ENCODE measurements at regions not wholly inside any gene's neighbourhood (a gene's known extent, or its start where the extent isn't known, plus 50 kb on each side); places are given as distances from the start of the nearest gene placed in this dataset.

GRCh38 chr7:86592185-86592584 lies 51.5 kb upstream of the GRM3 start:
- DNase-seq, result no peak
- Mint-ChIP-seq H3K27me3 (ENCODE audit: low read depth in 3 of 3) (no peaks in the 10 kb centered on the region), H3K9me3 (peaks cover 2 to 26% (median 16%) of the 10 kb centered on the region in 6 donors), H3K36me3 (no peaks in the 10 kb centered on the region), H3K4me1 (no peaks in the 10 kb centered on the region), H3K27ac (no peak overlapping the region), H3K4me3 (no peak overlapping the region)

- H3K27me3 Mint-ChIP-seq (ENCODE audit: low read depth in 3 of 3), result no peaks in the 10 kb centered on the region
- H3K9me3 Mint-ChIP-seq, result peaks cover 0 to 46% (median 16%) of the 10 kb centered on the region in 6 donors
- H3K36me3 Mint-ChIP-seq, result no peaks in the 10 kb centered on the region
- H3K27ac Mint-ChIP-seq, result no peak overlapping the region
- H3K4me1 Mint-ChIP-seq, result no peaks in the 10 kb centered on the region
- no peak for DNase-seq
- no peak overlapping the region for H3K4me3 Mint-ChIP-seq
Observed at GRCh38 chr7:86574006-86574405, 69.7 kb upstream of the GRM3 start.

DNA sequence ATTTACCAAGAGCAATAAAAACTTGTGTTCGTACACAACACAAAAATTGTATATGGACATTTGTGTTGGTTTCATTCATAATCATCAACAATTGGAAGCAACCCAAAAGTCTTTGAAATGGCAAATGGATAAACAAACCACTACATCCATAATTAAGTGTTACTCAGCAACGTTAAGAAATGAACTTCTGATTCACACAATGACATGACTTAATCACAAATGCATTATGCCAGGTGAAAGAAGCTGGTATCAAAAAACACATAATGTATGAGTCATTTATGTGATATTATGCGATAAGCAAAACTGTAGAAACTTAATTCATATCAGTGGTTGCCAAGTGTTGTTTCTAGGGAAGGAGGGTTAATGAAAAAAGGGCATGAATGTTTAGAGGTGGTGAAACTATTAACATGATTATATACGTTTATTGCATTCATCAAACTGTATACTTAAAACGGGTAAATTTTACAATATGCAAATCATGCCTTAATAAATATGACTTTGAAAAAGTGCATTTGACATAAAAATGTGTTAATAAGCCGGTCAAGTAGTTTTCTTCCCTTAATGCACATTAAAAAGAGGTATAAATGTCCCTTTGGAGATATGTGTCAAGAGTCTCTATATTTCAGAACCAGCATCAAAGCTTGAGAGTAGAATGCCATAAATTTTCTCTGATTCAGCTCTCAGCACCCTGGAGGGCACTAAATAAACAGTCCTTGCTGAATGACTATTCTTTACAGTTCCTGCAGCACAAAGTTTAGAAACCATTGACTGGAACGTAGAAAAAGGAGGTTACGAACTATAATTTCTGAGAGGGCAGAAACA lies 84.8 kb upstream of the GRM3 start:
- no peak overlapping the region for H3K4me3 Mint-ChIP-seq
- no peak overlapping the region for H3K27ac Mint-ChIP-seq
- peaks cover 0 to 33% (median 9%) of the 10 kb centered on the region in 6 donors for H3K9me3 Mint-ChIP-seq
- no peaks in the 10 kb centered on the region for H3K27me3 Mint-ChIP-seq (ENCODE audit: low read depth in 3 of 3)
- no peaks in the 10 kb centered on the region for H3K36me3 Mint-ChIP-seq
- no peaks in the 10 kb centered on the region for H3K4me1 Mint-ChIP-seq
- DNase-seq, result no peak

DNA sequence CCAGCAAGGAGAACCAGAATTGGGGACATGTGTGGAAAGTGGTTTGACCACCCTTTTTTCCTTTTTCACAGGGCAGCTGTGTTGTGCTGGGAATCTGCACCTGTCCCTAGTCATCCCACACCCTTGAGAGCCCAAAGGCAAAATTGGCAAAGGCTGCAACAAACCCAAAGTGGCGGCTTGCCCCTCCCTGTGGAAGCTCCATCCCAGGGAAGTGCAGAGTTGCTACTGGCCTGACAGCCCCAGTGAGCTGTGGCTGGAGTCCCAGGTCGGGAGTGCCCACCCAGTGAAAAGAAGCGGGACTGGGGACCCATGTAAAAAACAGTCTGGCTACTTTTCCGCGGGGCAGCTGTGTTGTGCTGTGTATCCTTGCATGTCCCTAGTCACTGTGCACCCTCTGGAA lies 109.1 kb upstream of the GRM3 start:
- no peaks in the 10 kb centered on the region for H3K36me3 Mint-ChIP-seq
- no peak overlapping the region for H3K27ac Mint-ChIP-seq
- no peaks in the 10 kb centered on the region for H3K27me3 Mint-ChIP-seq (ENCODE audit: low read depth in 3 of 3)
- H3K4me1 Mint-ChIP-seq, result no peaks in the 10 kb centered on the region
- H3K9me3 Mint-ChIP-seq, result peaks cover 2 to 46% (median 18%) of the 10 kb centered on the region in 6 donors
- no peak overlapping the region for H3K4me3 Mint-ChIP-seq
- DNase-seq, result no peak

- no peak overlapping the region for H3K27ac Mint-ChIP-seq
- H3K4me1 Mint-ChIP-seq, result no peaks in the 10 kb centered on the region
- no peaks in the 10 kb centered on the region for H3K36me3 Mint-ChIP-seq
- peaks cover 0 to 30% (median 1%) of the 10 kb centered on the region in 6 donors for H3K9me3 Mint-ChIP-seq
- no peak for DNase-seq
- no peaks in the 10 kb centered on the region for H3K27me3 Mint-ChIP-seq (ENCODE audit: low read depth in 3 of 3)
- no peak overlapping the region for H3K4me3 Mint-ChIP-seq
Observed at GRCh38 chr7:86504229-86504628, 139.5 kb upstream of the GRM3 start.

DNA sequence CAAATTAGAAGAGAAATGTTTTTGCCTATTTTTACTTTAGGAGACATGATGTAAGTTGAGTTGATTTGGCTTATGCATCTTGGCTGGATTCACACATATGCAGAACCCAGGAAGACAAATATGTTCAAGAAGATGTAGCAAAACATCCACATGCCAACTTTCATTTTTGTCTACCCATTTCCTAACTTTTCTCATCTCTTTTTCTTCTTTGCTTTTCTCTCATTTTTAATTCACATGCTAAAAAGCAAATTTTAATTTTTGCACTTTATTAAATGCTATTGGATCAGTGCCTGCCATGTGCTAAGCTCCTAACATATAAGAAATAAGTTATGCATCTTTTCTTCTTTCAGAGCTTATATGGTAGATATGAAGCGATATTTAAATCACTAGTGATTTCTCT lies 143.7 kb upstream of the GRM3 start:
- Mint-ChIP-seq H3K4me3 (no peak overlapping the region), H3K9me3 (peaks cover 0 to 28% (median 12%) of the 10 kb centered on the region in 6 donors), H3K27me3 (ENCODE audit: low read depth in 3 of 3) (peaks cover 0 to 1% (median 0%) of the 10 kb centered on the region in 3 donors), H3K27ac (no peak overlapping the region), H3K4me1 (no peaks in the 10 kb centered on the region), H3K36me3 (no peaks in the 10 kb centered on the region)
- no peak for DNase-seq

DNA sequence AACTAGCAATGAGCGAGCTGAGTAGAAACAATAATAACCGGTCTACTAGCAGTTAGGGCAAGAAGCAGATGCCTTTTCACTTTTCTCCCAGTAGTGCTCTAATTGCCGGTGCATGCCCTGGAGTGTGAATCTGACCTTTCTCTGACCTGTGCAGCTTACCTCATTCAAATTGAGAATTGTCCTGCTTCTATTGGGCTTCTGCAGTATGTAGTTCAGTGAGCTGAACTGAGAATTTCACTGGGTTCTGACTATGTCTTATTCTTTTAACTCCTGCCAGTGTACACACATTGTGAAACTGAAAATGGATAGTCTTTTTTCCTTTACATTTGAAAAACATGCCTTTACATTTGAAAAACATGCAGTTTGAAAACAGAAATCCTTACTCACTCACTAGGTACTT lies 157.9 kb upstream of the GRM3 start:
- peaks cover 0 to 17% (median 7%) of the 10 kb centered on the region in 6 donors for H3K9me3 Mint-ChIP-seq
- no peak for DNase-seq
- no peaks in the 10 kb centered on the region for H3K4me1 Mint-ChIP-seq
- H3K4me3 Mint-ChIP-seq, result no peak overlapping the region
- no peaks in the 10 kb centered on the region for H3K36me3 Mint-ChIP-seq
- H3K27ac Mint-ChIP-seq, result no peak overlapping the region
- no peaks in the 10 kb centered on the region for H3K27me3 Mint-ChIP-seq (ENCODE audit: low read depth in 3 of 3)

GRCh38 chr7:86479144-86479543 lies 164.6 kb upstream of the GRM3 start:
- no peaks in the 10 kb centered on the region for H3K4me1 Mint-ChIP-seq
- H3K9me3 Mint-ChIP-seq, result peaks cover 0 to 39% (median 11%) of the 10 kb centered on the region in 6 donors
- no peak overlapping the region for H3K27ac Mint-ChIP-seq
- H3K4me3 Mint-ChIP-seq, result no peak overlapping the region
- no peak for DNase-seq
- no peaks in the 10 kb centered on the region for H3K36me3 Mint-ChIP-seq
- no peaks in the 10 kb centered on the region for H3K27me3 Mint-ChIP-seq (ENCODE audit: low read depth in 3 of 3)

GRCh38 chr7:86477343-86477935 lies 166.3 kb upstream of the GRM3 start:
- H3K36me3 Mint-ChIP-seq, result no peaks in the 10 kb centered on the region

DNA sequence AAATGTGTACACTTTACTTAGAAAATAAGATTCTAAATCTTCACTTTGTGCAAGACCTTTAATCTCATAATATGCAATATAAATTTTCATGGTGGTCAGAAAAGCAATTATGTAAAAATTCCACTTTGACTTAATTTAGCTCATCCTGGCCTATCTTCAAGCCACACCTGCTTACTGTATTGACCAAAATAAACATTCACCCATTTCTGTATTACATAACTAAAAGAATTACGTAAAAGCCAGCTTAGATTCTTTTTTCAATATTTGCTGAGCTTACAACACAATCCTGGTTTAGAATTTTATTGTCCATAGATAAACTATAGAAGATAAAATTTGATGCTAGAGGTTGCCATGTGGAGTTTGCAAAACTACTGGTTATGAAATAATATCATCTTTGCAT lies 172.9 kb upstream of the GRM3 start:
- H3K36me3 Mint-ChIP-seq, result no peaks in the 10 kb centered on the region
- no peak overlapping the region for H3K4me3 Mint-ChIP-seq
- peaks cover 0 to 13% (median 4%) of the 10 kb centered on the region in 6 donors for H3K9me3 Mint-ChIP-seq
- no peak overlapping the region for H3K27ac Mint-ChIP-seq
- DNase-seq, result no peak
- no peaks in the 10 kb centered on the region for H3K4me1 Mint-ChIP-seq
- H3K27me3 Mint-ChIP-seq (ENCODE audit: low read depth in 3 of 3), result peaks cover 0 to 4% (median 0%) of the 10 kb centered on the region in 3 donors

More at GRCh38 chr7:86477343-86477935, 166.3 kb upstream of the GRM3 start:
- no peak for DNase-seq
- H3K27ac Mint-ChIP-seq, result no peak overlapping the region
- H3K4me3 Mint-ChIP-seq, result no peak overlapping the region
- H3K4me1 Mint-ChIP-seq, result no peaks in the 10 kb centered on the region
- peaks cover 2 to 40% (median 12%) of the 10 kb centered on the region in 6 donors for H3K9me3 Mint-ChIP-seq
- H3K27me3 Mint-ChIP-seq (ENCODE audit: low read depth in 3 of 3), result no peaks in the 10 kb centered on the region

DNA sequence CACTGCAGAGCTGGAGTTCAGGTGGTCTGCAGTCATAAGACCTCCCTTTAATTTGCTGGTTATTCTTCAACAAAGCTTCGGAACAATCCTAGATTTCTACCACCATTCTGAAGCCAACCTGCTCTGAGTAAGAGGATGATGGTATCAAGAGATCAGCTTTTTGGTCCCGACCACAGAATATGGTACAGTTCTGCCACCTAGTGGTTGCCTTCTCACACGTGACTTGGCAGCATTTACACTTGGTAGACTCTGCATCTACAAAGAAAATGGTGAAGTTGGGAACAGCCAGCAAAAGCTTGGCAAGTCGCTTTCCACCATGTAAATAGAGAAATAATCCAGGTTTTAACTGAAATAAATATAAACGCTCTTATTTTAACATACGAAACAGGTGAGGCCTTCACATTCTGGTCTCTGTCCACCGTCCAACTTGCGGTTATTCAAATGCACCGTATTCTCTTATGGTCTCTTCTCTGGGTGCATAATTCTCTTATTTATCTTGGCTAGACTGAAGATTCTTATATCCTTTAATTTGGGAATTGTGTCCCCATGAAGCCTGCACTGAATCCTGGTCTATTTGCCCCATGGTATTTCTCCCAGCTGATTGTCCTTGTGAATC lies 173.9 kb upstream of the GRM3 start:
- H3K36me3 Mint-ChIP-seq, result no peaks in the 10 kb centered on the region
- H3K27me3 Mint-ChIP-seq (ENCODE audit: low read depth in 3 of 3), result peaks cover 0 to 4% (median 0%) of the 10 kb centered on the region in 3 donors
- H3K4me1 Mint-ChIP-seq, result no peaks in the 10 kb centered on the region
- no peak overlapping the region for H3K27ac Mint-ChIP-seq
- H3K4me3 Mint-ChIP-seq, result no peak overlapping the region
- DNase-seq, result peak in 1 of 3 donors; percentile 1
- H3K9me3 Mint-ChIP-seq, result peaks cover 0 to 15% (median 5%) of the 10 kb centered on the region in 6 donors

DNA sequence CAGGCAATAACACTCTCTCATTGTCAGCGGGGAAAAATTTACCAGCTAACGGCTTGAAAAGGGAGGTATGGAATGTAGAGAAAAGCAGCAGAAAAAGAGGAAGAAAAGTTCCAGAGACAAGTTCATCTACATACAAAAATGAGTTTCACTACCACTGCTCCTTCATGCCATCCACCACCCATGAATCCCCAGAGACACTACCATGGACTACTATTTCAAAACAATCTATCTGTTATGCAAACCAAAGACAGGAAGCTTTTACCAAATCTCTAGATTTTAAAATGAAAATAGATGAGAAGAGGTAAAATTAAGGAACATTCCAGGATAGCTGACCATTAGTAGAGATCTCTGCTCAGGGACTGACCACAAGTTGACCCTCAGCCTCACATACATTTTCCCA lies 189.0 kb upstream of the GRM3 start:
- no peak for DNase-seq
- no peak overlapping the region for H3K27ac Mint-ChIP-seq
- no peaks in the 10 kb centered on the region for H3K36me3 Mint-ChIP-seq
- H3K4me1 Mint-ChIP-seq, result no peaks in the 10 kb centered on the region
- H3K4me3 Mint-ChIP-seq, result no peak overlapping the region
- H3K9me3 Mint-ChIP-seq, result peaks cover 0 to 22% (median 5%) of the 10 kb centered on the region in 6 donors
- no peaks in the 10 kb centered on the region for H3K27me3 Mint-ChIP-seq (ENCODE audit: low read depth in 3 of 3)

- no peaks in the 10 kb centered on the region for H3K4me1 Mint-ChIP-seq
- no peak overlapping the region for H3K4me3 Mint-ChIP-seq
- H3K27ac Mint-ChIP-seq, result no peak overlapping the region
- H3K36me3 Mint-ChIP-seq, result no peaks in the 10 kb centered on the region
- peaks cover 0 to 26% (median 5%) of the 10 kb centered on the region in 6 donors for H3K9me3 Mint-ChIP-seq
- DNase-seq, result no peak
- no peaks in the 10 kb centered on the region for H3K27me3 Mint-ChIP-seq (ENCODE audit: low read depth in 3 of 3)
Observed at GRCh38 chr7:86453454-86453853, 190.3 kb upstream of the GRM3 start.

DNA sequence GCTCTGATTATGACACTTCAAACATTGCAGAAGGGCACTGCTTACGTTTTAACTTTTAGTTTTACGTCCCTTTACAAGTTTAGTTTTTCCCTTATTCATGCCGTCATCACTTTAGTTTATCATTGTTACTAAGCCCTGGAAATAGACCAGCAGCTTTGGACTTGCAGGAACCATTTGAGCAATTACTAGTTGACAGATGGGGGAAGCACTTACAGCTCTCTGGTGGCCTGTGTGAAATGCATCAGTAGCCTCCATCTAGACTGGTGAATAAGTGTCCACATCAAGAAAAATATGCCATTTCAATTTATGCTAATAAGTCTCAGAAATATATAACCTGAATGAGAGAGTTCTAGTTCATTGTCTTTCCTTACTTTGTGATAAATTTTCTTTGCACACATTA lies 194.9 kb upstream of the GRM3 start:
- H3K4me3 Mint-ChIP-seq, result no peak overlapping the region
- DNase-seq, result no peak
- H3K4me1 Mint-ChIP-seq, result no peaks in the 10 kb centered on the region
- no peaks in the 10 kb centered on the region for H3K36me3 Mint-ChIP-seq
- H3K9me3 Mint-ChIP-seq, result peaks cover 2 to 47% (median 14%) of the 10 kb centered on the region in 6 donors
- H3K27me3 Mint-ChIP-seq (ENCODE audit: low read depth in 3 of 3), result no peaks in the 10 kb centered on the region
- H3K27ac Mint-ChIP-seq, result no peak overlapping the region

Measured in immature natural killer cell (primary cell).